Astrocyte (in vitro differentiated cells and primary cell): ENCODE measurements at regions not wholly inside any gene's neighbourhood (a gene's known extent, or its start where the extent isn't known, plus 50 kb on each side); places are given as distances from the start of the nearest gene placed in this dataset.

Source experiments
- DNase-seq: peaks from one replicate; pipeline ENCODE4 v3.0.0-alpha.2; 2010; ENCODE audit warnings: low read depth
- FAIRE-seq: peaks from 2 replicates; lab custom pipeline; 2011; peaks lifted over from hg19 to GRCh38; lab: Jason Lieb, UNC
- H2AFZ ChIP-seq: 2 replicates; pipeline ENCODE4 v1.6.0; 2012; ENCODE audit warnings: low read depth, low read length, inconsistent platforms
- H3K27ac ChIP-seq: 2 replicates; pipeline ENCODE4 v1.5.1; 2011; ENCODE audit warnings: low read depth, low read length, inconsistent platforms
- H3K27me3 ChIP-seq: 2 replicates; pipeline ENCODE4 v1.6.0; 2011; ENCODE audit warnings: low read length, inconsistent platforms; ENCODE audit not compliant: insufficient read depth
- H3K36me3 ChIP-seq: 2 replicates; pipeline ENCODE4 v1.5.1; 2011; ENCODE audit warnings: low read length, inconsistent platforms; ENCODE audit not compliant: insufficient read depth
- H3K4me1 ChIP-seq: 2 replicates; pipeline ENCODE4 v1.5.1; 2011; ENCODE audit warnings: low read length, inconsistent platforms; ENCODE audit not compliant: insufficient read depth
- H3K4me2 ChIP-seq: 2 replicates; pipeline ENCODE4 v1.6.0; 2012; ENCODE audit warnings: low read length, inconsistent platforms
- H3K4me3 ChIP-seq: 2 replicates; pipeline ENCODE4 v1.5.1; 2011; ENCODE audit warnings: low read depth, mild to moderate bottlenecking, low read length, inconsistent platforms; ENCODE audit not compliant: insufficient read depth
- H3K79me2 ChIP-seq: 2 replicates; pipeline ENCODE4 v1.6.0; 2012; ENCODE audit warnings: mild to moderate bottlenecking, low read length, inconsistent platforms; ENCODE audit not compliant: insufficient read depth
- H3K9ac ChIP-seq: 2 replicates; pipeline ENCODE4 v1.6.0; 2012; ENCODE audit warnings: mild to moderate bottlenecking, low read length, inconsistent platforms
- H3K9me3 ChIP-seq: 2 replicates; pipeline ENCODE4 v1.5.1; 2012; ENCODE audit warnings: low read depth, mild to moderate bottlenecking, low read length, inconsistent platforms; ENCODE audit not compliant: insufficient read depth
- H4K20me1 ChIP-seq: 2 replicates; pipeline ENCODE4 v1.6.0; 2012; ENCODE audit warnings: low read length, inconsistent platforms; ENCODE audit not compliant: insufficient read depth
- H3K27ac Mint-ChIP-seq: one replicate; pipeline ENCODE4 v1.8.0; 2021; ENCODE audit warnings: mild to moderate bottlenecking, mixed read lengths; ENCODE audit not compliant: unreplicated experiment
- H3K27me3 Mint-ChIP-seq: one replicate; pipeline ENCODE4 v1.8.0; 2021; ENCODE audit warnings: low read depth, mixed read lengths; ENCODE audit not compliant: unreplicated experiment
- H3K36me3 Mint-ChIP-seq: one replicate; pipeline ENCODE4 v1.8.0; 2021; ENCODE audit warnings: low read depth, mixed read lengths; ENCODE audit not compliant: unreplicated experiment
- H3K4me1 Mint-ChIP-seq: one replicate; pipeline ENCODE4 v1.8.0; 2021; ENCODE audit warnings: low read depth, mixed read lengths; ENCODE audit not compliant: unreplicated experiment
- H3K4me3 Mint-ChIP-seq: one replicate; pipeline ENCODE4 v1.8.0; 2021; ENCODE audit warnings: mild to moderate bottlenecking, moderate library complexity, mixed read lengths; ENCODE audit not compliant: unreplicated experiment
- H3K9me3 Mint-ChIP-seq: one replicate; pipeline ENCODE4 v1.8.0; 2021; ENCODE audit warnings: mild to moderate bottlenecking, mixed read lengths; ENCODE audit not compliant: unreplicated experiment
- CTCF ChIP-seq: IDR thresholded peaks from 2 replicates; pipeline ENCODE4 v1.5.1; 2011; ENCODE audit warnings: low read depth, mild to moderate bottlenecking, inconsistent platforms, low read length, moderate library complexity; ENCODE audit not compliant: insufficient read depth
- EZH2 ChIP-seq: IDR thresholded peaks from 2 replicates; pipeline ENCODE4 v1.6.1; 2012; ENCODE audit warnings: mild to moderate bottlenecking, low read length, inconsistent platforms; ENCODE audit not compliant: insufficient read depth

GRCh38 chr6:44655412-44656342 lies 268.2 kb downstream of the CDC5L start:
- H3K79me2 ChIP-seq, result no peaks in the 10 kb centered on the region
- Mint-ChIP-seq H3K36me3 (no peaks in the 10 kb centered on the region), H3K9me3 (peaks cover 2% of the 10 kb centered on the region), H3K4me1 (peaks cover 45% of the 10 kb centered on the region), H3K27ac (peak overlapping the region; percentile 96), H3K27me3 (no peaks in the 10 kb centered on the region), H3K4me3 (no peak overlapping the region)
- H3K4me2 ChIP-seq, result peak overlapping the region; percentile 57
- H4K20me1 ChIP-seq, result no peaks in the 10 kb centered on the region
- no peaks in the 10 kb centered on the region for H3K9me3 ChIP-seq
- DNase-seq (no peak), FAIRE-seq (no peak)
- peaks cover 28% of the 10 kb centered on the region for H3K4me1 ChIP-seq
- H3K27me3 ChIP-seq, result no peaks in the 10 kb centered on the region
- H3K4me3 ChIP-seq, result no peak overlapping the region
- H3K27ac ChIP-seq, result no peak overlapping the region
- H3K36me3 ChIP-seq, result no peaks in the 10 kb centered on the region
- no peak for TF ChIP-seq EZH2
- peak; percentile 87 for TF ChIP-seq CTCF
- peak overlapping the region; percentile 48 for H2AFZ ChIP-seq
- H3K9ac ChIP-seq, result peak overlapping the region; percentile 64

- no peak for FAIRE-seq
- H3K4me1 Mint-ChIP-seq, result peaks cover 43% of the 10 kb centered on the region
These were observed 269.2 kb downstream of the CDC5L start for GRCh38 chr6:44656691-44657090.

More at GRCh38 chr6:44656691-44657090, 269.2 kb downstream of the CDC5L start:
- DNase-seq, result no peak
- Histone ChIP-seq H3K36me3 (no peaks in the 10 kb centered on the region), H4K20me1 (no peaks in the 10 kb centered on the region), H2AFZ (no peak overlapping the region), H3K4me2 (no peak overlapping the region), H3K79me2 (no peaks in the 10 kb centered on the region), H3K4me1 (peaks cover 32% of the 10 kb centered on the region), H3K27me3 (no peaks in the 10 kb centered on the region), H3K9ac (no peak overlapping the region), H3K4me3 (no peak overlapping the region), H3K9me3 (no peaks in the 10 kb centered on the region), H3K27ac (no peak overlapping the region)
- no peaks in the 10 kb centered on the region for H3K27me3 Mint-ChIP-seq
- H3K9me3 Mint-ChIP-seq, result peaks cover 4% of the 10 kb centered on the region
- TF ChIP-seq CTCF (no peak), EZH2 (no peak)
- H3K27ac Mint-ChIP-seq, result no peak overlapping the region
- peaks cover 2% of the 10 kb centered on the region for H3K36me3 Mint-ChIP-seq
- H3K4me3 Mint-ChIP-seq, result no peak overlapping the region
